IMR-90 (cell line): ENCODE measurements at regions not wholly inside any gene's neighbourhood (a gene's known extent, or its start where the extent isn't known, plus 50 kb on each side); places are given as distances from the start of the nearest gene placed in this dataset.

Source experiments
- ATAC-seq: fragments of 200-7000 bp; cut with Tn5 transposase; 2 replicates; pipeline ENCODE4 v1.9.1; 2020; ENCODE audit warnings: low read depth, mild to moderate bottlenecking, moderate library complexity
- BruUV-seq: library from RNA; stranded (reverse); fragments of 400-500 nt; replicated peaks from 2 replicates; lab custom pipeline; 2021; lab: Mats Ljungman, UMichigan
- CTCF ChIA-PET: fragments of 300-600 bp; formaldehyde crosslinking; extraction: SDS; loops from one replicate; lab custom pipeline; 2021; ENCODE audit warnings: antibody characterized with exemption; lab: Yijun Ruan, JAX
- POLR2A ChIA-PET: fragments of 300-600 bp; sonication (Branson Sonifier 250); formaldehyde crosslinking; loops from one replicate; lab custom pipeline; 2022; ENCODE audit warnings: antibody characterized with exemption; ENCODE audit not compliant: unreplicated experiment; lab: Charles Lee
- DNase-seq: peaks from one replicate; pipeline ENCODE4 v3.0.0; 2013
- H2AFZ ChIP-seq: replicated peaks from 2 replicates; pipeline ENCODE3; 2013; ENCODE audit warnings: low read length, mild to moderate bottlenecking; ENCODE audit not compliant: poor library complexity
- H2AK5ac ChIP-seq: 2 replicates; pipeline ENCODE4 v1.6.1; 2013; ENCODE audit warnings: low read depth, low read length, inconsistent platforms
- H2AK9ac ChIP-seq: replicated peaks from 2 replicates; pipeline ENCODE3; 2013; ENCODE audit warnings: mild to moderate bottlenecking, low read depth, low read length, moderate library complexity; ENCODE audit not compliant: poor library complexity
- H2BK120ac ChIP-seq: 2 replicates; pipeline ENCODE4 v1.6.1; 2013; ENCODE audit warnings: low read depth, low read length, inconsistent platforms
- H2BK15ac ChIP-seq: 3 replicates; pipeline ENCODE4 v1.6.1; 2013; ENCODE audit warnings: low read depth, low read length, inconsistent platforms
- H2BK20ac ChIP-seq: 2 replicates; pipeline ENCODE4 v1.6.1; 2013; ENCODE audit warnings: low read depth, mild to moderate bottlenecking, inconsistent platforms, low read length, moderate library complexity
- H2BK5ac ChIP-seq: 2 replicates; pipeline ENCODE4 v1.6.1; 2013; ENCODE audit warnings: mild to moderate bottlenecking, low read depth, low read length, inconsistent platforms; ENCODE audit not compliant: poor library complexity, severe bottlenecking
- H3K14ac ChIP-seq: replicated peaks from 2 replicates; pipeline ENCODE4 v1.6.1; 2013; ENCODE audit warnings: low read depth, low read length, inconsistent platforms
- H3K18ac ChIP-seq: 2 replicates; pipeline ENCODE4 v1.6.1; 2013; ENCODE audit warnings: low read depth, low read length, control low read depth
- H3K23ac ChIP-seq: 2 replicates; pipeline ENCODE4 v1.6.1; 2013; ENCODE audit warnings: low read depth, low read length, inconsistent platforms
- H3K27ac ChIP-seq: 2 replicates; pipeline ENCODE4 v1.5.1; 2013; ENCODE audit warnings: mild to moderate bottlenecking, control low read depth, low read length; ENCODE audit not compliant: insufficient read depth
- H3K27me3 ChIP-seq: 2 replicates; pipeline ENCODE4 v1.6.1; 2013; ENCODE audit warnings: low read length; ENCODE audit not compliant: control insufficient read depth, insufficient read depth
- H3K36me3 ChIP-seq: 2 replicates; pipeline ENCODE4 v1.6.1; 2013; ENCODE audit warnings: low read length, mixed read lengths; ENCODE audit not compliant: control insufficient read depth, insufficient read depth
- H3K4ac ChIP-seq: 2 replicates; pipeline ENCODE4 v1.6.1; 2013; ENCODE audit warnings: low read depth, low read length, inconsistent platforms
- H3K4me1 ChIP-seq: 2 replicates; pipeline ENCODE4 v1.6.1; 2013; ENCODE audit warnings: low read length, mixed read lengths; ENCODE audit not compliant: control insufficient read depth, insufficient read depth
- H3K4me2 ChIP-seq: 2 replicates; pipeline ENCODE4 v1.6.1; 2013; ENCODE audit warnings: low read depth, mild to moderate bottlenecking, control low read depth, low read length, moderate library complexity
- H3K4me3 ChIP-seq: 2 replicates; pipeline ENCODE4 v1.5.1; 2013; ENCODE audit warnings: low read depth, mild to moderate bottlenecking, control low read depth, low read length, moderate library complexity; ENCODE audit not compliant: insufficient read depth
- H3K56ac ChIP-seq: 2 replicates; pipeline ENCODE4 v1.6.1; 2013; ENCODE audit warnings: low read length, inconsistent platforms; ENCODE audit not compliant: insufficient read depth; ENCODE audit errors: extremely low read depth
- H3K79me1 ChIP-seq, 2 experiments: 2 replicates each; pipeline ENCODE4 v1.6.1; 2013; ENCODE audit warnings: low read length in 2 of 2, inconsistent platforms in 1 of 2, low read depth in 1 of 2
- H3K9ac ChIP-seq: 2 replicates; pipeline ENCODE4 v1.6.1; 2013; ENCODE audit warnings: low read depth, low read length, control low read depth
- H3K9me1 ChIP-seq: 2 replicates; pipeline ENCODE4 v1.6.1; 2013; ENCODE audit warnings: low read length, inconsistent platforms; ENCODE audit not compliant: insufficient read depth
- H3K9me3 ChIP-seq: 2 replicates; pipeline ENCODE4 v1.6.1; 2013; ENCODE audit warnings: low read length; ENCODE audit not compliant: control insufficient read depth, insufficient read depth
- H4K20me1 ChIP-seq: 2 replicates; pipeline ENCODE4 v1.6.1; 2013; ENCODE audit warnings: low read length, inconsistent platforms; ENCODE audit not compliant: insufficient read depth
- H4K5ac ChIP-seq: 2 replicates; pipeline ENCODE4 v1.6.1; 2013; ENCODE audit warnings: mild to moderate bottlenecking, low read depth, low read length, control low read depth
- H4K8ac ChIP-seq, 2 experiments: 2 replicates each; pipeline ENCODE4 v1.6.1; 2013; ENCODE audit warnings: low read depth in 2 of 2, low read length in 2 of 2, control low read depth in 1 of 2, inconsistent platforms in 1 of 2
- H4K91ac ChIP-seq: 2 replicates; pipeline ENCODE4 v1.6.1; 2013; ENCODE audit warnings: low read depth, low read length, inconsistent platforms; ENCODE audit not compliant: insufficient read depth
- BHLHE40 ChIP-seq: fragments of 150-350 bp; IDR thresholded peaks from 2 replicates; pipeline ENCODE4 v1.6.1; 2016; ENCODE audit warnings: mild to moderate bottlenecking, low read depth, low read length
- MAFK ChIP-seq: IDR thresholded peaks from 2 replicates; pipeline ENCODE4 v1.6.1; 2012; ENCODE audit warnings: low read depth, low read length, improper control_type of control experiment
- POLR2A ChIP-seq: IDR thresholded peaks from 2 replicates; pipeline ENCODE4 v1.6.1; 2012; ENCODE audit warnings: mild to moderate bottlenecking, low read depth, low read length
- RAD21 ChIP-seq: IDR thresholded peaks from 2 replicates; pipeline ENCODE4 v1.6.1; 2012; ENCODE audit warnings: low read length, improper control_type of control experiment
- RCOR1 ChIP-seq: IDR thresholded peaks from 2 replicates; pipeline ENCODE4 v1.6.1; 2012; ENCODE audit warnings: mild to moderate bottlenecking, low read length, improper control_type of control experiment; ENCODE audit not compliant: insufficient replicate concordance
- SMC3 ChIP-seq: fragments of 150-350 bp; IDR thresholded peaks from 2 replicates; pipeline ENCODE4 v1.6.1; 2016; ENCODE audit warnings: low read depth, mild to moderate bottlenecking, antibody characterized with exemption, low read length, moderate library complexity
- WGBS, 2 experiments: methylation state at CpG; one replicate each; pipeline versions ENCODE4 v1.1.5 to v1.1.7; 2013; ENCODE audit warnings: missing lambda C conversion rate in 2 of 2; ENCODE audit not compliant: insufficient read length in 1 of 2; ENCODE audit errors: extremely low coverage in 2 of 2; 5-methylcytosine and 5-hydroxymethylcytosine counted together
- dilution Hi-C: fragments of 300-500 bp; cut with HindIII; formaldehyde crosslinking; loops from one replicate; pipeline ENCODE4 v1.14.3; 2018; ENCODE audit warnings: low sequenced_read_pairs; ENCODE audit not compliant: unreplicated experiment
- in situ Hi-C: fragments of 300-500 bp; cut with MboI; formaldehyde crosslinking; loops from 3 replicates; pipeline ENCODE4 v1.14.3; 2019; ENCODE audit warnings: low sequenced_read_pairs, inconsistent platforms, mixed read lengths
- intact Hi-C: fragments of 100-400 bp; cut with micrococcal nuclease; formaldehyde crosslinking; loops from 2 replicates; pipeline ENCODE4 v1.10.0; 2022
- TF ChIP-seq, protein P1 (sequence below): fragments of 150-350 bp; IDR thresholded peaks from 2 replicates; pipeline ENCODE4 v1.6.1; 2016; ENCODE audit warnings: low read depth, mild to moderate bottlenecking, low read length, moderate library complexity, borderline replicate concordance
- TF ChIP-seq, protein P2 (sequence below): fragments of 150-350 bp; IDR thresholded peaks from 2 replicates; pipeline ENCODE4 v1.6.1; 2017; ENCODE audit warnings: mild to moderate bottlenecking, antibody characterized with exemption, low read length, low read depth

DNA sequence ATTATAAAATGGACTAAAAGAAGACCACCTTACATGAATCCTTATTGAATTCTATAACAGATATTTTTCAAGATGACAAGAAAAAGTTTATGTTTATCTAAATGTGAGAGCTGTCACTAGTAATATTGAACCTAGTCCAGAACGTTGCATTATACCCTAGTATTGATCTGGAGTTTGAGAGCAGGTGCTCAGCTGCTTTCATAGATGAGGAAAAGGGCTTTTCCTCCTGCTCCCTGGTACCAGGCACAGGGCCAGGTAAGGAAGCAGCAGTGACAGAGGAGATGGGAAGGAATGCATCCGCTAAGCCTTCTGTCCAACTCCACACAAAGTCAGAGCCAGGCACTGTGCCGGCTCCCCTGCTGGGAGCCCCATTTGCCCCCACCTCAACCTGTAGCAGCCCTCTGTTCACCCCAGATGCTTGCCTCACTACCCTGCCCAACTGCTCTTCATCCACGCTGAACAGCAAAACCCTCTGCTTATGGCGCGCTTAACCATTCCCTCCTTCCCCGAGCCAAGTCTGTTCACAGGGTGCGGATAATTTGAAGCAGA, 393.1 kb downstream of the FRK start:
- H3K9me3 ChIP-seq: no peaks in the 10 kb centered on the region
- dilution Hi-C loops (no loop called here), intact Hi-C loops (no loop called here), in situ Hi-C loops (no loop called here)
- no peak overlapping the region for H2AK9ac ChIP-seq
- no peak overlapping the region for H2BK15ac ChIP-seq
- no peak overlapping the region for H2BK5ac ChIP-seq
- no peak overlapping the region for H2BK120ac ChIP-seq
- WGBS, 2 experiments: no CpG with 5 or more reads among the region's 8 CpGs
- TF ChIP-seq RAD21 (no peak), MAFK (no peak), POLR2A (no peak), BHLHE40 (no peak), RCOR1 (no peak), SMC3 (no peak)
- TF ChIP-seq, protein P1, sequence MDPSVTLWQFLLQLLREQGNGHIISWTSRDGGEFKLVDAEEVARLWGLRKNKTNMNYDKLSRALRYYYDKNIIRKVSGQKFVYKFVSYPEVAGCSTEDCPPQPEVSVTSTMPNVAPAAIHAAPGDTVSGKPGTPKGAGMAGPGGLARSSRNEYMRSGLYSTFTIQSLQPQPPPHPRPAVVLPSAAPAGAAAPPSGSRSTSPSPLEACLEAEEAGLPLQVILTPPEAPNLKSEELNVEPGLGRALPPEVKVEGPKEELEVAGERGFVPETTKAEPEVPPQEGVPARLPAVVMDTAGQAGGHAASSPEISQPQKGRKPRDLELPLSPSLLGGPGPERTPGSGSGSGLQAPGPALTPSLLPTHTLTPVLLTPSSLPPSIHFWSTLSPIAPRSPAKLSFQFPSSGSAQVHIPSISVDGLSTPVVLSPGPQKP: no peak
- TF ChIP-seq, protein P2, sequence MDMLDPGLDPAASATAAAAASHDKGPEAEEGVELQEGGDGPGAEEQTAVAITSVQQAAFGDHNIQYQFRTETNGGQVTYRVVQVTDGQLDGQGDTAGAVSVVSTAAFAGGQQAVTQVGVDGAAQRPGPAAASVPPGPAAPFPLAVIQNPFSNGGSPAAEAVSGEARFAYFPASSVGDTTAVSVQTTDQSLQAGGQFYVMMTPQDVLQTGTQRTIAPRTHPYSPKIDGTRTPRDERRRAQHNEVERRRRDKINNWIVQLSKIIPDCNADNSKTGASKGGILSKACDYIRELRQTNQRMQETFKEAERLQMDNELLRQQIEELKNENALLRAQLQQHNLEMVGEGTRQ: no peak
- H3K18ac ChIP-seq: no peak overlapping the region
- ChIA-PET POLR2A (no interaction called here), CTCF (interaction anchor here (0.6 kb wide), 1 partner anchor 433 kb away, joined by 3 read pairs; no protein-coding TSS in a partner anchor)
- H3K36me3 ChIP-seq: no peaks in the 10 kb centered on the region
- no TSS peak for BruUV-seq
- no peaks in the 10 kb centered on the region for H3K79me1 ChIP-seq
- no peak overlapping the region for H2AFZ ChIP-seq
- no peak overlapping the region for H3K4me2 ChIP-seq
- H3K4me1 ChIP-seq: no peaks in the 10 kb centered on the region
- no peak overlapping the region for H4K91ac ChIP-seq
- H2AK5ac ChIP-seq: no peak overlapping the region
- no peak overlapping the region for H3K4me3 ChIP-seq
- no peak overlapping the region for H3K14ac ChIP-seq
- H3K56ac ChIP-seq: no peak overlapping the region
- H2BK20ac ChIP-seq: no peak overlapping the region
- ATAC-seq (no peak), DNase-seq (no peak)
- H3K27me3 ChIP-seq: no peaks in the 10 kb centered on the region
- H3K9me1 ChIP-seq: no peaks in the 10 kb centered on the region
- H4K20me1 ChIP-seq: no peaks in the 10 kb centered on the region
- H3K23ac ChIP-seq: no peak overlapping the region
- H4K8ac ChIP-seq: no peak overlapping the region
- no peak overlapping the region for H3K9ac ChIP-seq
- H4K5ac ChIP-seq: no peak overlapping the region
- H3K4ac ChIP-seq: no peak overlapping the region
- no peak overlapping the region for H3K27ac ChIP-seq
